Keratinocyte (primary cell): ENCODE measurements at regions not wholly inside any gene's neighbourhood (a gene's known extent, or its start where the extent isn't known, plus 50 kb on each side); places are given as distances from the start of the nearest gene placed in this dataset.

Experiments
- DNase-seq: peaks from one replicate; pipeline ENCODE4 v3.0.0-alpha.2; 2011; ENCODE audit warnings: low read depth, missing footprints, low spot score
- FAIRE-seq: peaks from 2 replicates; lab custom pipeline; 2011; peaks lifted over from hg19 to GRCh38; lab: Jason Lieb, UNC
- H2AFZ ChIP-seq: 2 replicates; pipeline ENCODE4 v1.6.0; 2012; ENCODE audit warnings: low read length, control low read depth, inconsistent platforms; ENCODE audit not compliant: control insufficient read depth
- H3K27ac ChIP-seq: 2 replicates; pipeline ENCODE4 v1.5.1; 2011; ENCODE audit warnings: low read length; ENCODE audit not compliant: control insufficient read depth, insufficient read depth
- H3K27me3 ChIP-seq: 3 replicates; pipeline ENCODE4 v1.6.0; 2011; ENCODE audit warnings: low read length; ENCODE audit not compliant: control insufficient read depth, insufficient read depth; ENCODE audit errors: extremely low read depth
- H3K36me3 ChIP-seq, 2 experiments: 2 replicates in 1 of 2; 3 replicates in 1 of 2; pipeline ENCODE4 v1.5.1; 2011; ENCODE audit warnings: low read length in 2 of 2, mild to moderate bottlenecking in 1 of 2; ENCODE audit not compliant: control insufficient read depth in 2 of 2, insufficient read depth in 2 of 2; ENCODE audit errors: extremely low read depth in 1 of 2
- H3K4me1 ChIP-seq: 3 replicates; pipeline ENCODE4 v1.5.1; 2011; ENCODE audit warnings: low read length; ENCODE audit not compliant: control insufficient read depth, insufficient read depth; ENCODE audit errors: extremely low read depth
- H3K4me2 ChIP-seq: 3 replicates; pipeline ENCODE4 v1.6.0; 2011; ENCODE audit warnings: low read depth, low read length; ENCODE audit not compliant: control insufficient read depth, insufficient read depth; ENCODE audit errors: extremely low read depth
- H3K4me3 ChIP-seq, 3 experiments: fragments of 200-600 bp in 1 of 3; sonication (generic) in 1 of 3; 2 replicates in 2 of 3; 3 replicates in 1 of 3; pipeline ENCODE4 v1.5.1; 2011 to 2016; ENCODE audit warnings: low read length in 3 of 3, mild to moderate bottlenecking in 3 of 3, control low read depth in 2 of 3, inconsistent platforms in 1 of 3, low read depth in 1 of 3, mixed read lengths in 1 of 3, mixed run types in 1 of 3, moderate library complexity in 1 of 3; ENCODE audit not compliant: control insufficient read depth in 2 of 3, insufficient read depth in 2 of 3; ENCODE audit errors: extremely low read depth in 1 of 3
- H3K79me2 ChIP-seq: 2 replicates; pipeline ENCODE4 v1.6.0; 2012; ENCODE audit warnings: low read length; ENCODE audit not compliant: control insufficient read depth, insufficient read depth
- H3K9ac ChIP-seq: 3 replicates; pipeline ENCODE4 v1.6.0; 2011; ENCODE audit warnings: low read length; ENCODE audit not compliant: control insufficient read depth, insufficient read depth; ENCODE audit errors: extremely low read depth
- H3K9me1 ChIP-seq: 3 replicates; pipeline ENCODE4 v1.6.0; 2011; ENCODE audit warnings: low read length; ENCODE audit not compliant: control insufficient read depth, insufficient read depth; ENCODE audit errors: extremely low read depth
- H3K9me3 ChIP-seq: 2 replicates; pipeline ENCODE4 v1.5.1; 2012; ENCODE audit warnings: low read depth, low read length; ENCODE audit not compliant: control insufficient read depth
- H4K20me1 ChIP-seq: 3 replicates; pipeline ENCODE4 v1.6.0; 2011; ENCODE audit warnings: low read length; ENCODE audit not compliant: control insufficient read depth, insufficient read depth; ENCODE audit errors: extremely low read depth
- EZH2 ChIP-seq: IDR thresholded peaks from one replicate; pipeline ENCODE4 v1.6.1; 2012; ENCODE audit warnings: inconsistent platforms, mild to moderate bottlenecking, low read length, moderate library complexity
- dilution Hi-C: fragments of 300-500 bp; cut with MboI; formaldehyde crosslinking; loops from one replicate; pipeline ENCODE4 v1.7.0; 2020; ENCODE audit warnings: low sequenced_read_pairs; ENCODE audit not compliant: extremely low pct_ligation_motif_present
- TF ChIP-seq, protein P1 (sequence below), 3 experiments: IDR thresholded peaks in 1 of 3; conservative IDR thresholded peaks in 1 of 3; optimal IDR thresholded peaks in 1 of 3; 2 replicates in 2 of 3; 3 replicates in 1 of 3; pipeline versions ENCODE3 to v1.5.1; 2011; ENCODE audit warnings: low read length in 3 of 3, mild to moderate bottlenecking in 3 of 3, moderate library complexity in 2 of 3, control low read depth in 1 of 3, inconsistent platforms in 1 of 3; ENCODE audit not compliant: insufficient read depth in 2 of 3; ENCODE audit errors: extremely low read depth in 1 of 3

DNA sequence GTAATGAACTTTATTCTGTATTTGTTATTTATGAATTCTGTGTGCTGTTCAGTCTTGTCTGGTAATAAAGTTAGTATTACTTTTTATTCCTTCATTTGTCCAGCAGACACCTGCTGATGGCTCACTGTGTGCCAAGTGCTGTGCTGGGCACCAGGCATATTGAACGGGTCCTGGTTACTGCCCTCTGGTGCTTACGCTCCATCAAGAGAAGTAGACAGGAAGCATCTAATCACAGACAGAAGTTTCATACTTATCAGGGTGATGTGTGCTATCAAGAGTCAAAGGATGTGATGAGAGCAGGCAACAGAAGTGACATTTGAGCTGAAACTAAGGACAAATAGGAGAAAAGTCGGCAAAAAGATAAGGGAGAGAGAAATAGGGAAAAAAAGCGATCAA, 153.1 kb downstream of the FGF1 start:
- peaks cover 2% of the 10 kb centered on the region for H3K9me3 ChIP-seq

DNA sequence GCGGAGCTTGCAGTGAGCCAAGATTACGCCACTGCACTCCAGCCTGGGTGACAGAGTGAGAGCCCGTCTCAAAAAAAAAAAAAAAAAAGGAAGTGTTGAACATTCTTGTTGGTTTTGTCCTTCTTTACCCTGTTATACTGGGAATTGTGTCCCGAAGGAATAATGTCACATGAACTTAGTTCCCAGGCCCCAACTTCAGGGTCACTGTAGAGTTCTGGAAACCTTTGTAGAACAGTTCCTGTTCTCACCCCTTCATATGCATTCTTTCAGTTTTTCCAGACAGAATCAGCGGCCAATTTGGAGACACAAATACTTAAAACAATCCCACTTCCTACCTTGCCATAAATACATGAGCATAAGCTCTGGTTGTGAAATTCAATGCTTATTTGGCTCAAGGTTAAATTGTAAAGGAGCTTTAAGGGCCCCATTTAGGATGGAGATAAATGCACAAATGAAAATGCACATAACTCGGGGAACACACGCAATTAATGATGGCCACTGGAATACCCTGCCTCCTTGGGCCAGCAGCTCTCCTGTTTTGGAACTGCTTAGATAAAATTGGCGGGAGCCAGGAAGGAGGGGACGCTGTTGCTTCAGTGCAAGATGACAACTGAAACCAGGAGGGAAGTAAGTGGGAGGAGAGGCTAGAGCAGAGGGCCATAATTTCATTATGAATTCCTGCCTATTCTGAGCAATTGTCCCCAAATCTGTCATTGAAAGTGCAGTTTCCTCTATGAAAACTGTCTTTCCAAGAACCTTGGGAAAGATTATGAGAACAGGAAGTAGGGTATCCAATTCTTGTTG, 153.7 kb downstream of the FGF1 start:
- Histone ChIP-seq H4K20me1 (no peaks in the 10 kb centered on the region), H3K36me3 (no peaks in the 10 kb centered on the region), H3K9ac (no peak overlapping the region), H3K4me3 (no peak overlapping the region), H3K4me1 (peaks cover 12% of the 10 kb centered on the region), H3K27me3 (no peaks in the 10 kb centered on the region), H2AFZ (no peak overlapping the region), H3K79me2 (no peaks in the 10 kb centered on the region), H3K27ac (no peak overlapping the region), H3K9me3 (peaks cover 2% of the 10 kb centered on the region), H3K9me1 (no peaks in the 10 kb centered on the region), H3K4me2 (no peak overlapping the region)
- DNase-seq (no peak), FAIRE-seq (no peak)
- TF ChIP-seq, protein P1, sequence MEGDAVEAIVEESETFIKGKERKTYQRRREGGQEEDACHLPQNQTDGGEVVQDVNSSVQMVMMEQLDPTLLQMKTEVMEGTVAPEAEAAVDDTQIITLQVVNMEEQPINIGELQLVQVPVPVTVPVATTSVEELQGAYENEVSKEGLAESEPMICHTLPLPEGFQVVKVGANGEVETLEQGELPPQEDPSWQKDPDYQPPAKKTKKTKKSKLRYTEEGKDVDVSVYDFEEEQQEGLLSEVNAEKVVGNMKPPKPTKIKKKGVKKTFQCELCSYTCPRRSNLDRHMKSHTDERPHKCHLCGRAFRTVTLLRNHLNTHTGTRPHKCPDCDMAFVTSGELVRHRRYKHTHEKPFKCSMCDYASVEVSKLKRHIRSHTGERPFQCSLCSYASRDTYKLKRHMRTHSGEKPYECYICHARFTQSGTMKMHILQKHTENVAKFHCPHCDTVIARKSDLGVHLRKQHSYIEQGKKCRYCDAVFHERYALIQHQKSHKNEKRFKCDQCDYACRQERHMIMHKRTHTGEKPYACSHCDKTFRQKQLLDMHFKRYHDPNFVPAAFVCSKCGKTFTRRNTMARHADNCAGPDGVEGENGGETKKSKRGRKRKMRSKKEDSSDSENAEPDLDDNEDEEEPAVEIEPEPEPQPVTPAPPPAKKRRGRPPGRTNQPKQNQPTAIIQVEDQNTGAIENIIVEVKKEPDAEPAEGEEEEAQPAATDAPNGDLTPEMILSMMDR (optimal IDR thresholded peaks at IDR 0.05 in 1 of 3, IDR thresholded peaks at IDR 0.05 in 1 of 3, conservative IDR thresholded peaks at IDR 0.05 in 1 of 3; ENCODE audit: extremely low read depth in 1 of 3, insufficient read depth in 2 of 3, low read length in 3 of 3): no peak
- TF ChIP-seq EZH2: no peak
- dilution Hi-C loops: no loop called here

More for the DNA sequence above, 153.1 kb downstream of the FGF1 start:
- H3K9ac ChIP-seq: no peak overlapping the region
- no peak overlapping the region for H3K27ac ChIP-seq
- no peak for TF ChIP-seq EZH2
- TF ChIP-seq, protein P1 (optimal IDR thresholded peaks at IDR 0.05 in 1 of 3, IDR thresholded peaks at IDR 0.05 in 1 of 3, conservative IDR thresholded peaks at IDR 0.05 in 1 of 3; ENCODE audit: extremely low read depth in 1 of 3, insufficient read depth in 2 of 3, low read length in 3 of 3): no peak
- no peak overlapping the region for H2AFZ ChIP-seq
- dilution Hi-C loops: no loop called here
- H4K20me1 ChIP-seq: no peaks in the 10 kb centered on the region
- H3K27me3 ChIP-seq: no peaks in the 10 kb centered on the region
- H3K9me1 ChIP-seq: no peaks in the 10 kb centered on the region
- peaks cover 12% of the 10 kb centered on the region for H3K4me1 ChIP-seq
- no peaks in the 10 kb centered on the region for H3K79me2 ChIP-seq
- DNase-seq (no peak), FAIRE-seq (no peak)
- no peak overlapping the region for H3K4me2 ChIP-seq
- H3K4me3 ChIP-seq: no peak overlapping the region
- H3K36me3 ChIP-seq: no peaks in the 10 kb centered on the region
